ENCODE measurements at regions not wholly inside any gene's neighbourhood (a gene's known extent, or its start where the extent isn't known, plus 50 kb on each side); places are given as distances from the start of the nearest gene placed in this dataset.

DNA sequence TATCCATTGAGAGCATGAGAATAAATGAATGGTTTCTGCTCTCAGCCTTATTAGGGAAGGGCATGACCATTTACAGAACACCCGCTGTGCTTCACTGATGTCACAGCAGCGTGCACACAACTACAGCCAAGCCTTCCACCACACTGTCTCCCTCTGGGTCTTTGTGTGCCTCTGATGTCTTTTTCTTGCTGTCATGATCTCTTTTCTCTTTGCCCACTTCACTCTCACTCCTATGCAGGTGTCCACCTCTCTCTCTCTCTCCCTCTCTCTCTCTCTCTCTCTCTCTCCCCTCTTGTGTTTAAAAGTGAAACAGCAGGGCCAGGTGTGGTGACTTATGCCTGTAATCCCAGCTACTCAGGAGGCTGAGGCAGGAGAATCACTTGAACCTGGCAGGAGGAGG lies 232.5 kb upstream of the JUN start:
- TF ChIP-seq, protein P1, sequence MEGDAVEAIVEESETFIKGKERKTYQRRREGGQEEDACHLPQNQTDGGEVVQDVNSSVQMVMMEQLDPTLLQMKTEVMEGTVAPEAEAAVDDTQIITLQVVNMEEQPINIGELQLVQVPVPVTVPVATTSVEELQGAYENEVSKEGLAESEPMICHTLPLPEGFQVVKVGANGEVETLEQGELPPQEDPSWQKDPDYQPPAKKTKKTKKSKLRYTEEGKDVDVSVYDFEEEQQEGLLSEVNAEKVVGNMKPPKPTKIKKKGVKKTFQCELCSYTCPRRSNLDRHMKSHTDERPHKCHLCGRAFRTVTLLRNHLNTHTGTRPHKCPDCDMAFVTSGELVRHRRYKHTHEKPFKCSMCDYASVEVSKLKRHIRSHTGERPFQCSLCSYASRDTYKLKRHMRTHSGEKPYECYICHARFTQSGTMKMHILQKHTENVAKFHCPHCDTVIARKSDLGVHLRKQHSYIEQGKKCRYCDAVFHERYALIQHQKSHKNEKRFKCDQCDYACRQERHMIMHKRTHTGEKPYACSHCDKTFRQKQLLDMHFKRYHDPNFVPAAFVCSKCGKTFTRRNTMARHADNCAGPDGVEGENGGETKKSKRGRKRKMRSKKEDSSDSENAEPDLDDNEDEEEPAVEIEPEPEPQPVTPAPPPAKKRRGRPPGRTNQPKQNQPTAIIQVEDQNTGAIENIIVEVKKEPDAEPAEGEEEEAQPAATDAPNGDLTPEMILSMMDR (IDR thresholded peaks at IDR 0.05; ENCODE audit: poor library complexity), result peak; percentile 8
- TF ChIP-seq EZH2 (IDR thresholded peaks at IDR 0.05; ENCODE audit: borderline replicate concordance) (no peak), EZH2phosphoT487 (IDR thresholded peaks at IDR 0.05; ENCODE audit: low read depth, severe bottlenecking, unreplicated experiment) (no peak)

Data from hepatocyte (in vitro differentiated cells).